Gastrocnemius medialis (tissue), 4 donors: ENCODE measurements at regions not wholly inside any gene's neighbourhood (a gene's known extent, or its start where the extent isn't known, plus 50 kb on each side); places are given as distances from the start of the nearest gene placed in this dataset.

Experiments
- ATAC-seq, 2 donors: fragments of 150-250 bp; one replicate each; pipeline ENCODE4 v1.9.1; 2016
- DNase-seq, 2 donors: peaks; one replicate each; pipeline ENCODE4 v3.0.0-alpha.2; 2019
- H3K27ac ChIP-seq, 4 donors: fragments of 200-600 bp; sonication (generic); 1 replicate in 1 of 4; 2 replicates in 3 of 4; pipeline ENCODE4 v1.5.1; 2016 to 2018; ENCODE audit warnings: mild to moderate bottlenecking in 2 of 4, moderate library complexity in 1 of 4
- H3K27me3 ChIP-seq, 3 donors: fragments of 200-600 bp; sonication (generic) in 2 of 3; 1 replicate in 1 of 3; 2 replicates in 2 of 3; pipeline versions ENCODE4 v1.5.1 to v1.6.0; 2016 to 2019; ENCODE audit warnings: mild to moderate bottlenecking in 1 of 3, moderate library complexity in 1 of 3
- H3K36me3 ChIP-seq, 2 donors: fragments of 200-600 bp; sonication (generic) in 1 of 2; one replicate each; pipeline ENCODE4 v1.5.1; 2017 to 2018
- H3K4me1 ChIP-seq, 2 donors: fragments of 200-600 bp; sonication (generic) in 1 of 2; one replicate each; pipeline ENCODE4 v1.5.1; 2016 to 2017; ENCODE audit warnings: mild to moderate bottlenecking in 2 of 2
- H3K4me3 ChIP-seq, 4 donors: fragments of 200-600 bp; sonication (generic) in 3 of 4; 1 replicate in 1 of 4; 2 replicates in 3 of 4; pipeline ENCODE4 v1.5.1; 2016 to 2019; ENCODE audit warnings: mild to moderate bottlenecking in 2 of 4
- H3K9me3 ChIP-seq, 3 donors: fragments of 200-600 bp; sonication (generic) in 2 of 3; 1 replicate in 1 of 3; 2 replicates in 2 of 3; pipeline ENCODE4 v1.5.1; 2016 to 2019
- CTCF ChIP-seq, 5 experiments: fragments of 450-650 bp in 3 of 5; fragments of 200-600 bp in 2 of 5; sonication (generic) in 2 of 5; IDR thresholded peaks in 4 of 5; conservative IDR thresholded peaks in 1 of 5; 1 replicate in 4 of 5; 2 replicates in 1 of 5; pipeline ENCODE4 v1.5.1; 2016 to 2019; ENCODE audit warnings: antibody characterized with exemption in 5 of 5, mild to moderate bottlenecking in 3 of 5, moderate library complexity in 3 of 5
- POLR2A ChIP-seq, 2 donors: fragments of 450-650 bp; IDR thresholded peaks; one replicate each; pipeline ENCODE4 v1.6.1; 2017; ENCODE audit warnings: antibody characterized with exemption in 2 of 2, mild to moderate bottlenecking in 2 of 2, moderate library complexity in 2 of 2
- in situ Hi-C, 4 donors: fragments of 200-750 bp; cut with MboI; loops; one replicate each; pipeline versions ENCODE4 v1.15.0 to v1.8.0; 2017; ENCODE audit warnings: low sequenced_read_pairs in 4 of 4
- intact Hi-C: fragments of 100-400 bp; cut with DNase I; formaldehyde crosslinking; loops from one replicate; pipeline ENCODE4 v1.15.1; 2023; ENCODE audit warnings: low total_unique reads

DNA sequence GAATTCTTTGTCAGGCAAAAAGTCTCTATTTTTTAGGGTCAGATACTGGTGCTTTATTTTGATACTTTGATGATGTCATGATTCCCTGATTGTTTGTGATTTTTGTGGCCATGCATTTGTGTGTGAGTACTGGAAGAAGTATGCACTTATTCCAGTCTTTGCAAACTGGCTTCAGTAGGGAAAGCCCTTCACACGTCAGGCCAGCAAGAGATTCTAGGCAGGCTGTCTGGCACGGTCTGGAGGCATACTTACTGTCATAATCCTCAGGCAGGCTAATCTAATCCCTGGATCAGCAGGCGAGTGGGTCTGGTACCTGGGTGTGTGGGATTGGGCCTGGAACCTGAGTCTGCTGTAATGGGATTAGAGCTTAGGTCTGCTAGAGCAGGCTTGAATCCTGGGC, 391.8 kb upstream of the MMS22L start:
- no peaks in the 10 kb centered on the region for H3K4me1 ChIP-seq
- no peaks in the 10 kb centered on the region for H3K36me3 ChIP-seq
- H3K27me3 ChIP-seq = no peaks in the 10 kb centered on the region
- in situ Hi-C loops = no loop called here
- intact Hi-C loops = no loop called here
- TF ChIP-seq POLR2A (IDR thresholded peaks at IDR 0.05) (no peak), CTCF (IDR thresholded peaks at IDR 0.05 in 4 of 5, conservative IDR thresholded peaks at IDR 0.05 in 1 of 5) (no peak)
- H3K9me3 ChIP-seq = no peaks in the 10 kb centered on the region
- ATAC-seq (no peak), DNase-seq (no peak)
- H3K27ac ChIP-seq = no peak overlapping the region
- no peak overlapping the region for H3K4me3 ChIP-seq

DNA sequence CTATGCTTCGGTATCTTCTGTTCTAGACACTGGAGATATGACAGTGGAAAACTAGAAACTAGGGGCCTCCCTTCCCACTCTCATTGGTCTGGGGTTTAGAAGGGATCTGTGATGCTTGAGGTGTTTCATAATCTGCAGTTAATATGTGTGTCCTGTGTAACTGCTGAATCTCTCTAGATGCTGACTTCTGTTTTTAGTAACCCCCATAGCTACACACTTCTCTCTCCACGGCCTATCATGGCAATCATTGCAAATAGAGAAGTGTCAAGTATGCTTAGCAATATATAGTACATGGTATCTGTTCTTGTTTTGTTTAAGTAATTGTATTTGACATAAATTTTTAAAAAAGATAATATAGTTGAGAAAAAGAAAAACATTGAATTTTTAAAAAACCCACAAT, 394.6 kb upstream of the MMS22L start:
- TF ChIP-seq POLR2A (IDR thresholded peaks at IDR 0.05) (no peak), CTCF (IDR thresholded peaks at IDR 0.05 in 4 of 5, conservative IDR thresholded peaks at IDR 0.05 in 1 of 5) (no peak)

GRCh38 chr6:97687916-97688315, 404.9 kb upstream of the MMS22L start:
- ATAC-seq (no peak), DNase-seq (no peak)
- H3K36me3 ChIP-seq = no peaks in the 10 kb centered on the region
- no peak overlapping the region for H3K4me3 ChIP-seq
- H3K9me3 ChIP-seq = no peaks in the 10 kb centered on the region
- H3K4me1 ChIP-seq = no peaks in the 10 kb centered on the region
- in situ Hi-C loops = no loop called here
- no peak for TF ChIP-seq CTCF (IDR thresholded peaks at IDR 0.05 in 4 of 5, conservative IDR thresholded peaks at IDR 0.05 in 1 of 5)
- TF ChIP-seq POLR2A (IDR thresholded peaks at IDR 0.05) = no peak
- H3K27ac ChIP-seq = no peak overlapping the region
- intact Hi-C loops = no loop called here
- H3K27me3 ChIP-seq = no peaks in the 10 kb centered on the region

More for the DNA sequence above, 394.6 kb upstream of the MMS22L start:
- intact Hi-C loops (no loop called here), in situ Hi-C loops (no loop called here)
- Histone ChIP-seq H3K27me3 (no peaks in the 10 kb centered on the region), H3K4me1 (no peaks in the 10 kb centered on the region), H3K36me3 (no peaks in the 10 kb centered on the region), H3K27ac (no peak overlapping the region), H3K4me3 (no peak overlapping the region), H3K9me3 (no peaks in the 10 kb centered on the region)
- ATAC-seq = no peak
- no peak for DNase-seq

DNA sequence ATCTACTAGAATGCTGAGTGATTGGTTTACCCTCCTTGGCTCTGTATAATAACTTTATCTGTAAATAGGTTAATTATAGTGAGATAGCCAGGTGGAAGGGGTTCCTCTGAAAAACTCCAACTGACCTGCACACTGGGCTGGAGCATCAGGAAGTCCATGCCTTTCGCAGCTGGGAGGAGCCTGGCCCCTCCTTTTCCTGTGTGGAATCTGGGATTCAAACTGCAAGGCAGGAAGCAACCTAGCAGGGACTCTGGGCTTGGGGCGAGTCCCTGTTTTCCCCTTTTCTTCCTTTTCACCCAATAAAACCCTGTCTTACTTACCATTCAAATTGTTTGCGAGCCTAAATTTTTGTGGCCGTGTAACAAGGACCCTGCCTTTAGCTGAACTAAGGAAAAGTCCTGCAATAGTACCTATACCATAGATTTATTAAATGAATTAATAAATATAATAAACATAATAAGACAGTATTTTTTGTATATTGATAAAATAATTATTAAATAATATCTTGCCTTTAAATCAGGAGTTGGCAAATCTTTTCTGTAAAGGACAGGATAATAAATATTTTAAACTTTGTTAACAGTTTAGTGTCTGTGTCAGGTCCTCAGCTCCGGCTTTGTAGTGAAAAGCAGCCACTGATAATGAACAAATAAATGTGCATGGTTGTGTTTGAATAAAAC, 406.2 kb upstream of the MMS22L start:
- H3K9me3 ChIP-seq = no peaks in the 10 kb centered on the region
- in situ Hi-C loops = no loop called here

More for the DNA sequence above, 406.2 kb upstream of the MMS22L start:
- no peaks in the 10 kb centered on the region for H3K27me3 ChIP-seq
- no peak overlapping the region for H3K27ac ChIP-seq
- no peak overlapping the region for H3K4me3 ChIP-seq
- intact Hi-C loops = no loop called here
- no peaks in the 10 kb centered on the region for H3K36me3 ChIP-seq
- TF ChIP-seq CTCF (IDR thresholded peaks at IDR 0.05 in 4 of 5, conservative IDR thresholded peaks at IDR 0.05 in 1 of 5) (no peak), POLR2A (IDR thresholded peaks at IDR 0.05) (no peak)
- ATAC-seq = no peak
- no peaks in the 10 kb centered on the region for H3K4me1 ChIP-seq
- DNase-seq = no peak
